H1 (cell line): ENCODE measurements at regions not wholly inside any gene's neighbourhood (a gene's known extent, or its start where the extent isn't known, plus 50 kb on each side); places are given as distances from the start of the nearest gene placed in this dataset.

ENCODE experiments used
- CTCF ChIA-PET: fragments of 300-600 bp; sonication (Branson Sonifier 250); formaldehyde crosslinking; loops from one replicate; lab custom pipeline; 2021; ENCODE audit not compliant: partially characterized antibody; lab: Charles Lee
- POLR2A ChIA-PET: fragments of 300-600 bp; sonication (Branson Sonifier 250); formaldehyde crosslinking; loops from one replicate; lab custom pipeline; 2021; ENCODE audit warnings: inconsistent platforms; ENCODE audit not compliant: partially characterized antibody; lab: Charles Lee
- DNase-seq, 2 experiments: peaks; one replicate each; pipeline versions ENCODE4 v3.0.0 to v3.0.0-alpha.2; 2010 to 2022; ENCODE audit warnings: low spot score in 2 of 2, low read depth in 1 of 2, mixed read lengths in 1 of 2
- FAIRE-seq: peaks from 2 replicates; lab custom pipeline; 2011; peaks lifted over from hg19 to GRCh38; lab: Jason Lieb, UNC
- H2AFZ ChIP-seq: 2 replicates; pipeline ENCODE4 v1.8.1; 2012; ENCODE audit warnings: low read length, inconsistent platforms
- H2AK5ac ChIP-seq: 2 replicates; pipeline ENCODE4 v1.6.1; 2013; ENCODE audit warnings: low read depth, low read length
- H2BK120ac ChIP-seq: replicated peaks from 2 replicates; pipeline ENCODE3; 2013; ENCODE audit warnings: low read depth, low read length, inconsistent platforms
- H2BK12ac ChIP-seq: 2 replicates; pipeline ENCODE4 v1.6.1; 2013; ENCODE audit warnings: low read depth, low read length
- H2BK15ac ChIP-seq: 2 replicates; pipeline ENCODE4 v1.6.1; 2013; ENCODE audit warnings: low read length
- H2BK20ac ChIP-seq: 2 replicates; pipeline ENCODE4 v1.6.1; 2013; ENCODE audit warnings: low read length
- H2BK5ac ChIP-seq: 2 replicates; pipeline ENCODE4 v1.6.1; 2013; ENCODE audit warnings: low read depth, low read length
- H3K14ac ChIP-seq: 2 replicates; pipeline ENCODE4 v1.6.1; 2013; ENCODE audit warnings: inconsistent platforms; ENCODE audit not compliant: insufficient read length
- H3K18ac ChIP-seq: 2 replicates; pipeline ENCODE4 v1.6.1; 2013; ENCODE audit warnings: low read length; ENCODE audit errors: extremely low read depth
- H3K23ac ChIP-seq: 2 replicates; pipeline ENCODE4 v1.6.1; 2013; ENCODE audit warnings: inconsistent platforms; ENCODE audit not compliant: insufficient read length
- H3K23me2 ChIP-seq: 2 replicates; pipeline ENCODE4 v1.6.1; 2013; ENCODE audit warnings: low read depth, low read length
- H3K27ac ChIP-seq: 2 replicates; pipeline ENCODE4 v1.6.1; 2011; ENCODE audit warnings: low read depth, low read length, inconsistent platforms
- H3K27me3 ChIP-seq, 4 experiments: replicated peaks in 1 of 4; 1 replicate in 1 of 4; 2 replicates in 3 of 4; pipeline versions ENCODE4 v1.6.1 to v1.8.1; 2011 to 2013; ENCODE audit warnings: low read length in 3 of 4, mild to moderate bottlenecking in 3 of 4, inconsistent platforms in 2 of 4, mixed read lengths in 2 of 4, moderate library complexity in 1 of 4; ENCODE audit not compliant: control insufficient read depth in 3 of 4, insufficient read depth in 3 of 4; ENCODE audit errors: extremely low read depth in 1 of 4
- H3K36me3 ChIP-seq, 4 experiments: 2 replicates each; pipeline versions ENCODE4 v1.6.1 to v1.8.1; 2011 to 2013; ENCODE audit warnings: mild to moderate bottlenecking in 4 of 4, low read length in 3 of 4, moderate library complexity in 2 of 4, control low read depth in 1 of 4, inconsistent platforms in 1 of 4; ENCODE audit not compliant: insufficient read depth in 4 of 4, control insufficient read depth in 2 of 4
- H3K4ac ChIP-seq: replicated peaks from 2 replicates; pipeline ENCODE3; 2013; ENCODE audit warnings: low read length, low read depth, mixed read lengths, inconsistent platforms; ENCODE audit not compliant: insufficient read length
- H3K4me1 ChIP-seq, 4 experiments: replicated peaks in 1 of 4; 1 replicate in 1 of 4; 2 replicates in 3 of 4; pipeline versions ENCODE4 v1.6.1 to v1.8.1; 2011 to 2013; ENCODE audit warnings: low read length in 3 of 4, inconsistent platforms in 2 of 4, mixed read lengths in 1 of 4; ENCODE audit not compliant: insufficient read depth in 4 of 4, control insufficient read depth in 3 of 4
- H3K4me2 ChIP-seq, 2 experiments: 2 replicates each; pipeline versions ENCODE4 v1.6.1 to v1.8.1; 2011 to 2013; ENCODE audit warnings: low read depth in 2 of 2, low read length in 2 of 2, control low read depth in 1 of 2, inconsistent platforms in 1 of 2, mild to moderate bottlenecking in 1 of 2; ENCODE audit not compliant: insufficient read depth in 1 of 2
- H3K4me3 ChIP-seq, 4 experiments: fragments of 200-600, 300-600 bp in 1 of 4; sonication (generic), shearing (Covaris generic), sonication (Bioruptor Twin) in 1 of 4; 2 replicates each; pipeline versions ENCODE4 v1.5.1 to v1.8.1; 2011 to 2016; ENCODE audit warnings: low read length in 4 of 4, low read depth in 3 of 4, control low read depth in 2 of 4, inconsistent platforms in 2 of 4, mild to moderate bottlenecking in 2 of 4, mixed read lengths in 1 of 4, moderate library complexity in 1 of 4; ENCODE audit not compliant: insufficient read depth in 2 of 4; ENCODE audit errors: extremely low read depth in 1 of 4
- H3K56ac ChIP-seq: replicated peaks from 2 replicates; pipeline ENCODE3; 2013; ENCODE audit warnings: low read depth, mild to moderate bottlenecking, mixed read lengths, low read length, inconsistent platforms; ENCODE audit not compliant: insufficient read length
- H3K79me1 ChIP-seq: 2 replicates; pipeline ENCODE4 v1.6.1; 2013; ENCODE audit warnings: low read depth, low read length, control low read depth
- H3K79me2 ChIP-seq, 2 experiments: 2 replicates each; pipeline versions ENCODE4 v1.6.1 to v1.8.1; 2012 to 2013; ENCODE audit warnings: low read length in 2 of 2, mild to moderate bottlenecking in 2 of 2, inconsistent platforms in 1 of 2; ENCODE audit not compliant: insufficient read depth in 2 of 2, control insufficient read depth in 1 of 2
- H3K9ac ChIP-seq, 4 experiments: replicated peaks in 1 of 4; 1 replicate in 1 of 4; 2 replicates in 3 of 4; pipeline versions ENCODE4 v1.6.1 to v1.8.1; 2011 to 2013; ENCODE audit warnings: low read depth in 3 of 4, low read length in 3 of 4, control low read depth in 2 of 4, mild to moderate bottlenecking in 2 of 4, moderate library complexity in 2 of 4, inconsistent platforms in 1 of 4; ENCODE audit errors: extremely low read depth in 1 of 4
- H3K9me3 ChIP-seq, 2 experiments: 2 replicates each; pipeline versions ENCODE4 v1.6.1 to v1.8.1; 2012 to 2013; ENCODE audit warnings: mild to moderate bottlenecking in 2 of 2, moderate library complexity in 2 of 2, control low read depth in 1 of 2, inconsistent platforms in 1 of 2, low read depth in 1 of 2, low read length in 1 of 2, mixed read lengths in 1 of 2; ENCODE audit not compliant: insufficient read depth in 2 of 2
- H4K20me1 ChIP-seq, 2 experiments: replicated peaks in 1 of 2; 2 replicates each; pipeline versions ENCODE3 to v1.8.1; 2011 to 2013; ENCODE audit warnings: inconsistent platforms in 2 of 2, low read length in 2 of 2, mild to moderate bottlenecking in 1 of 2; ENCODE audit not compliant: insufficient read depth in 2 of 2, control insufficient read depth in 1 of 2
- H4K5ac ChIP-seq: 2 replicates; pipeline ENCODE4 v1.6.1; 2013; ENCODE audit warnings: low read length, low read depth, mixed read lengths, inconsistent platforms; ENCODE audit not compliant: insufficient read length
- H4K8ac ChIP-seq: 2 replicates; pipeline ENCODE4 v1.8.0; 2013; ENCODE audit warnings: mild to moderate bottlenecking, moderate library complexity, low read length, inconsistent platforms; ENCODE audit not compliant: insufficient read depth; ENCODE audit errors: extremely low read depth
- H4K91ac ChIP-seq: replicated peaks from 2 replicates; pipeline ENCODE3; 2013; ENCODE audit warnings: low read length, mixed read lengths, inconsistent platforms; ENCODE audit not compliant: insufficient read length
- BRCA1 ChIP-seq: IDR thresholded peaks from 2 replicates; pipeline ENCODE4 v1.6.1; 2012; ENCODE audit warnings: low read depth, low read length, improper control_type of control experiment
- POU5F1 ChIP-seq: IDR thresholded peaks from 2 replicates; pipeline ENCODE4 v1.6.1; 2011; ENCODE audit warnings: low read depth, mild to moderate bottlenecking, low read length, moderate library complexity
- RBBP5 ChIP-seq: IDR thresholded peaks from 2 replicates; pipeline ENCODE4 v1.7.1; 2012; ENCODE audit warnings: low read depth, mild to moderate bottlenecking, inconsistent platforms, low read length, moderate library complexity, borderline replicate concordance
- RFX5 ChIP-seq: IDR thresholded peaks from 2 replicates; pipeline ENCODE4 v1.6.1; 2011; ENCODE audit warnings: low read depth, low read length, improper control_type of control experiment, borderline replicate concordance

DNA sequence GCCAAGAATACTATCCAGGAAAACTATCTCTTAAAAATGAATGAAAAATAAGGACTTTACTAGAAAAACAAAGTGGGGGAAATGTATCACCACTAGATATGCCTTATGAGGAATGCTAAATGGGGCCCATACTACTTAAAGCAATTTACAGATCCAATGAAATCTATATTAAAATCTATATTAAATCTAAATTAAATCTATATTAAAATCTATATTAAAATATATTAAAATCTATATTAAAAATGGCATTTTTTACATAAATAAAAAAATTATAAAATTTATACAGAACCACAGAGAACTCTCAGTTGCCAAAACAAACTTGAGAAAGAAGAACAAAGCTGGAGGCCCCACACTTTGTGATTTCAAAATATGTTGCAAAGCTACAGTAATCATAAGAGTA lies 234.5 kb downstream of the RPL10L start:
- no peak for DNase-seq
- no peak overlapping the region for H2BK12ac ChIP-seq
- CTCF ChIA-PET, result no interaction called here

More for the DNA sequence above, 234.5 kb downstream of the RPL10L start:
- H3K23ac ChIP-seq, result no peak overlapping the region
- no peak overlapping the region for H3K56ac ChIP-seq
- no peaks in the 10 kb centered on the region for H3K27me3 ChIP-seq
- no peak for FAIRE-seq
- no peak overlapping the region for H4K8ac ChIP-seq
- H2BK5ac ChIP-seq, result no peak overlapping the region
- no peak overlapping the region for H3K9ac ChIP-seq
- H3K4me3 ChIP-seq, result no peak overlapping the region
- H3K36me3 ChIP-seq, result no peaks in the 10 kb centered on the region
- no peaks in the 10 kb centered on the region for H3K23me2 ChIP-seq
- no peak overlapping the region for H2AFZ ChIP-seq
- H4K5ac ChIP-seq, result no peak overlapping the region
- H4K91ac ChIP-seq, result no peak overlapping the region
- POLR2A ChIA-PET, result no interaction called here
- no peak overlapping the region for H2BK15ac ChIP-seq
- no peak overlapping the region for H3K4ac ChIP-seq
- no peak overlapping the region for H3K14ac ChIP-seq
- no peak overlapping the region for H2BK120ac ChIP-seq
- no peak overlapping the region for H2AK5ac ChIP-seq
- H4K20me1 ChIP-seq, result no peaks in the 10 kb centered on the region
- no peaks in the 10 kb centered on the region for H3K79me2 ChIP-seq
- H3K4me1 ChIP-seq, result no peaks in the 10 kb centered on the region
- no peak overlapping the region for H3K18ac ChIP-seq
- no peak overlapping the region for H3K27ac ChIP-seq
- peaks cover 7 to 9% of the 10 kb centered on the region in 2 experiments; a peak in 2 of 4 replicates for H3K9me3 ChIP-seq
- H3K4me2 ChIP-seq, result no peak overlapping the region
- H3K79me1 ChIP-seq, result no peaks in the 10 kb centered on the region
- no peak overlapping the region for H2BK20ac ChIP-seq
- TF ChIP-seq POU5F1 (no peak), RFX5 (no peak), RBBP5 (no peak), BRCA1 (no peak)
